Ishikawa (cell line): ENCODE measurements at regions not wholly inside any gene's neighbourhood (a gene's known extent, or its start where the extent isn't known, plus 50 kb on each side); places are given as distances from the start of the nearest gene placed in this dataset.

ENCODE experiments used
- CEBPB ChIP-seq: IDR thresholded peaks from 2 replicates; pipeline ENCODE4 v1.6.1; 2012
- CREB1 ChIP-seq: IDR thresholded peaks from 2 replicates; pipeline ENCODE4 v1.6.1; 2012; ENCODE audit warnings: low read depth
- EGR1 ChIP-seq: IDR thresholded peaks from 2 replicates; pipeline ENCODE4 v1.6.1; 2012
- EP300 ChIP-seq: IDR thresholded peaks from 2 replicates; pipeline ENCODE4 v1.6.1; 2012; ENCODE audit warnings: borderline replicate concordance
- FOXM1 ChIP-seq: IDR thresholded peaks from 2 replicates; pipeline ENCODE4 v1.6.1; 2012; ENCODE audit warnings: low read depth, borderline replicate concordance
- MAX ChIP-seq: IDR thresholded peaks from 2 replicates; pipeline ENCODE4 v1.6.1; 2012
- NFIC ChIP-seq: IDR thresholded peaks from 2 replicates; pipeline ENCODE4 v1.6.1; 2012
- RAD21 ChIP-seq: IDR thresholded peaks from 2 replicates; pipeline ENCODE4 v1.6.1; 2012; ENCODE audit warnings: low read depth
- REST ChIP-seq: IDR thresholded peaks from 2 replicates; pipeline ENCODE4 v1.6.1; 2012; ENCODE audit warnings: low read depth, mild to moderate bottlenecking
- TAF1 ChIP-seq: IDR thresholded peaks from 2 replicates; pipeline ENCODE4 v1.6.1; 2012; ENCODE audit warnings: low read depth, mild to moderate bottlenecking
- TCF12 ChIP-seq: IDR thresholded peaks from 2 replicates; pipeline ENCODE4 v1.6.1; 2012; ENCODE audit warnings: low read depth
- TEAD4 ChIP-seq: IDR thresholded peaks from 2 replicates; pipeline ENCODE4 v1.6.1; 2012
- USF1 ChIP-seq: IDR thresholded peaks from 2 replicates; pipeline ENCODE4 v1.6.1; 2012
- YY1 ChIP-seq: IDR thresholded peaks from 2 replicates; pipeline ENCODE4 v1.6.1; 2012; ENCODE audit warnings: low read depth
- ZBTB7A ChIP-seq: IDR thresholded peaks from 2 replicates; pipeline ENCODE4 v1.6.1; 2012; ENCODE audit warnings: low read depth

- TF ChIP-seq RAD21: no peak
- TF ChIP-seq EP300: no peak
- TF ChIP-seq CEBPB: no peak
- TF ChIP-seq USF1: no peak
- TF ChIP-seq EGR1: no peak
- no peak for TF ChIP-seq TCF12
- no peak for TF ChIP-seq NFIC
- no peak for TF ChIP-seq CREB1
- no peak for TF ChIP-seq MAX
- TF ChIP-seq ZBTB7A: no peak
- no peak for TF ChIP-seq FOXM1
- TF ChIP-seq TEAD4: no peak
- TF ChIP-seq REST: no peak
- TF ChIP-seq YY1: no peak
- TF ChIP-seq TAF1: no peak
Observed at GRCh38 chr2:204470178-204470620, 75.1 kb upstream of the PARD3B start.

- TF ChIP-seq RAD21 (no peak), CEBPB (no peak), REST (no peak), NFIC (no peak)
Observed at GRCh38 chr2:204470621-204471196, 74.6 kb upstream of the PARD3B start.

- TF ChIP-seq USF1 (no peak), EP300 (no peak), TCF12 (no peak), FOXM1 (no peak), MAX (no peak), EGR1 (no peak), REST (no peak), TAF1 (no peak), ZBTB7A (no peak), NFIC (no peak), CREB1 (no peak), YY1 (no peak), CEBPB (no peak), TEAD4 (no peak), RAD21 (no peak)
Observed at GRCh38 chr2:204472375-204472774, 72.9 kb upstream of the PARD3B start.

GRCh38 chr2:204473224-204473623 is 72.1 kb upstream of the PARD3B start:
- TF ChIP-seq CREB1: no peak
- TF ChIP-seq TAF1: no peak
- no peak for TF ChIP-seq REST
- TF ChIP-seq TEAD4: no peak
- TF ChIP-seq YY1: no peak
- no peak for TF ChIP-seq EGR1
- TF ChIP-seq USF1: no peak
- TF ChIP-seq ZBTB7A: no peak
- TF ChIP-seq EP300: no peak
- TF ChIP-seq TCF12: no peak
- no peak for TF ChIP-seq CEBPB
- TF ChIP-seq MAX: no peak
- TF ChIP-seq NFIC: no peak
- TF ChIP-seq RAD21: no peak
- TF ChIP-seq FOXM1: no peak
